Activated CD8-positive, alpha-beta memory T cell treated with anti-CD3 and anti-CD28 coated beads, Interleukin-2, amount 10 ng/mL, durations not matched to agents 7 days and 5 days (primary cell): ENCODE measurements at regions not wholly inside any gene's neighbourhood (a gene's known extent, or its start where the extent isn't known, plus 50 kb on each side); places are given as distances from the start of the nearest gene placed in this dataset.
A peak's percentile ranks its signal among the peaks of the same experiment; 100 is the strongest.
"Not testable (repeated sequence)": the region's sequence is repeated elsewhere in the genome, so short reads cannot be mapped to it uniquely, and the experiment has no call there.

Experiments
- ATAC-seq: fragments of 150-1000 bp; cut with Tn5 transposase; one replicate; pipeline ENCODE4 v1.10.0; 2021; ENCODE audit warnings: moderate library complexity
- CTCF ChIA-PET: fragments of 350-600 bp; sonication (Branson Sonifier 250); formaldehyde crosslinking; loops from one replicate; lab custom pipeline; 2021; ENCODE audit warnings: antibody characterized with exemption; lab: Charles Lee
- DNase-seq: peaks from one replicate; pipeline ENCODE4 v3.0.0-alpha.2; 2020
- H3K27ac Mint-ChIP-seq: one replicate; pipeline ENCODE4 v1.8.0; 2021; ENCODE audit warnings: mild to moderate bottlenecking, mixed read lengths
- H3K27me3 Mint-ChIP-seq: one replicate; pipeline ENCODE4 v1.8.0; 2021; ENCODE audit warnings: mixed read lengths
- H3K36me3 Mint-ChIP-seq: one replicate; pipeline ENCODE4 v1.8.0; 2021; ENCODE audit warnings: mild to moderate bottlenecking, mixed read lengths
- H3K4me1 Mint-ChIP-seq: one replicate; pipeline ENCODE4 v1.8.0; 2021; ENCODE audit warnings: mixed read lengths
- H3K4me3 Mint-ChIP-seq: one replicate; pipeline ENCODE4 v1.8.0; 2021; ENCODE audit warnings: mild to moderate bottlenecking, moderate library complexity, mixed read lengths
- H3K9me3 Mint-ChIP-seq: one replicate; pipeline ENCODE4 v1.8.0; 2022; ENCODE audit warnings: low read depth, mixed read lengths

GRCh38 chr7:12491526-12491925, 79.0 kb upstream of the SCIN start:
- ATAC-seq = no peak
- Mint-ChIP-seq H3K4me3 (no peak overlapping the region), H3K9me3 (no peaks in the 10 kb centered on the region)

DNA sequence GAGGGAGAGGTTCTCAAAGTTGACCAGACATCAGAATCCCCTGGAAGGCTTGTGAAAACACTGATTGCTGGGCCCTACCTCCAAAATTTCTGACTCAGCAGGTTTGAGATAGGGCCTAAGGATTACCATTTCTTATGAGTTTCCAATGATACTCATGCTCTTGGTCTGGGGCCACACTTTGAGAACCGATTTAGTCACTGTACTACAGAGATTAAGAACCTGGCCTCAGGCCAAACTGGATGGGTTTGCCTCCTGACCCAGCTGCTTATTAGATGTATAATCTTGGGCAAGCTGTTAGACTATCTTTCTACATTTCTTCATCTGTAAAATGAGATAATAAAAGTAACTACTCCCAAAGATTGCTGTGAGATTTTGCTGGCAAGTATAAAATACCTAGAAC, 77.1 kb upstream of the SCIN start:
- CTCF ChIA-PET = no interaction called here
- H3K4me1 Mint-ChIP-seq = no peaks in the 10 kb centered on the region
- H3K27me3 Mint-ChIP-seq = peaks cover 5% of the 10 kb centered on the region
- H3K27ac Mint-ChIP-seq = no peak overlapping the region
- H3K4me3 Mint-ChIP-seq = no peak overlapping the region
- DNase-seq (no peak), ATAC-seq (no peak)
- no peaks in the 10 kb centered on the region for H3K36me3 Mint-ChIP-seq
- H3K9me3 Mint-ChIP-seq = no peaks in the 10 kb centered on the region

More at GRCh38 chr7:12491526-12491925, 79.0 kb upstream of the SCIN start:
- DNase-seq = no peak
- CTCF ChIA-PET = interaction anchor here (1.0 to 2.3 kb wide), 3 partner anchors 29 to 58 kb away, joined by 3 to 34 read pairs (median 13); no protein-coding TSS in a partner anchor
- no peaks in the 10 kb centered on the region for H3K4me1 Mint-ChIP-seq
- H3K27ac Mint-ChIP-seq = no peak overlapping the region
- peaks cover 12% of the 10 kb centered on the region for H3K27me3 Mint-ChIP-seq
- no peaks in the 10 kb centered on the region for H3K36me3 Mint-ChIP-seq

GRCh38 chr7:12493863-12494686, 76.4 kb upstream of the SCIN start:
- no peak overlapping the region for H3K4me3 Mint-ChIP-seq
- DNase-seq (no peak), ATAC-seq (no peak)
- H3K9me3 Mint-ChIP-seq = no peaks in the 10 kb centered on the region
- CTCF ChIA-PET = interaction anchor here (1.8 kb wide), 1 partner anchor 31 kb away, joined by 5 read pairs; no protein-coding TSS in a partner anchor
- peaks cover 5% of the 10 kb centered on the region for H3K27me3 Mint-ChIP-seq
- H3K27ac Mint-ChIP-seq = no peak overlapping the region
- no peaks in the 10 kb centered on the region for H3K36me3 Mint-ChIP-seq
- H3K4me1 Mint-ChIP-seq = no peaks in the 10 kb centered on the region

DNA sequence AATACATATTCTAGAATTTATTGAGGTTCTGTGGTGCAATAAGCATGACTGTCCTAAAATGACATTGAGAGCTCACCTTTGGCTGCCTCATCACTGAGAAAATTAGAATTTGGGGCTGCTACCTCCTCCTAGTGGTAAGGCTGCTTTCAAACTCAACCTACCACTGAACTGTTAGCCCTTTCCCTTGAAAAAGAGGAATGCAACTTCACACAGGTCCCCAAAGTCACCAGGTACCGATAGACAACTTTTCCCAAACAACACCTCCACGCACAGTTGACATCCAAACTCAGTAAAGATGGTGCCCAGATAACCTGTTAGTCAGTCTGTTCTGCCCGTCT, 75.9 kb upstream of the SCIN start:
- CTCF ChIA-PET = interaction anchor here (1.8 kb wide), 1 partner anchor 32 kb away, joined by 5 read pairs; no protein-coding TSS in a partner anchor
- no peak overlapping the region for H3K27ac Mint-ChIP-seq
- DNase-seq = no peak
- peaks cover 5% of the 10 kb centered on the region for H3K27me3 Mint-ChIP-seq
- H3K9me3 Mint-ChIP-seq = no peaks in the 10 kb centered on the region
- H3K36me3 Mint-ChIP-seq = no peaks in the 10 kb centered on the region
- no peak overlapping the region for H3K4me3 Mint-ChIP-seq
- H3K4me1 Mint-ChIP-seq = no peaks in the 10 kb centered on the region
- no peak for ATAC-seq

- CTCF ChIA-PET, H3K27ac Mint-ChIP-seq, ATAC-seq, H3K4me3 Mint-ChIP-seq, H3K4me1 Mint-ChIP-seq, H3K9me3 Mint-ChIP-seq, H3K27me3 Mint-ChIP-seq, H3K36me3 Mint-ChIP-seq, DNase-seq: not testable (repeated sequence)
Measured at GRCh38 chr7:12496901-12497674, 73.4 kb upstream of the SCIN start.

DNA sequence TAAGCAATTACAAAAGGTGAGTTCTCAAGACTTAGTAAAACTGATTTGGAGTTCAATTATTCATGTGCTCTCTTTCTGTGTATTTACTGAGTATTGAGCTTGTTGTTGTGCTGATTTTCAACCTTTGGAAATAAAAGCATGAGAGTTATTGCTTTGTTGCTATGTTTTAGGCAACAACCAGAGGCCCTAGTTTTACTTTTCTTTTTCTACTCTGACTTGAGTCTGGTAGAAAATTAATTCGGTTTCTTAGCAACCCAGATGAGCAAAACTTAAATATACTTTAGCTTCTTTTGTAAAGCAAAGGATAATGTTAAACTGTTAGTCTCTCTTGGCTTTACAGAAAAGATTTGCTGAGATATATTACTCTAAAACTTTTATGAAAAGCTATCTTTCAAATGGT, 66.4 kb upstream of the SCIN start:
- Mint-ChIP-seq H3K36me3 (no peaks in the 10 kb centered on the region), H3K27ac (no peak overlapping the region), H3K4me1 (no peaks in the 10 kb centered on the region), H3K4me3 (no peak overlapping the region), H3K27me3 (no peaks in the 10 kb centered on the region), H3K9me3 (no peaks in the 10 kb centered on the region)
- CTCF ChIA-PET = no interaction called here
- ATAC-seq (no peak), DNase-seq (no peak)

DNA sequence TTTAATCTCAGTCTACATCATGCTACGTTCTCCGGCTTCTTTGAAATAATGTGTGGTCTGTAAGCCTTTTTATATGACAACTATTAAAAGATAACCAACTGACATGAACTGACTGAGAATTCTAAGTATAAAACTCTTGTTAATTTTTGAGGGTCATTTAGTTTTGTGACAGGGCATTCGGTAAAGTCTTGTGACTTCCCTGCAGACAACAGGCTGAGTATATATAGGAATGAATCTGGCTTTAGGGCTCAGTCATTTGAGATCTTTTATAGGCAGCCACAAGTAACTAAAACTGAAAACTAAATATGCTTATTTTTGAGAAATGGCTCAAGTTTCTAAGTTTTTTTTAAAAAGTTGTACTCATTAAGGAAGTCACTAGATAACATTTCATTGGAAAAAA, 62.5 kb upstream of the SCIN start:
- DNase-seq = no peak
- CTCF ChIA-PET = no interaction called here

DNA sequence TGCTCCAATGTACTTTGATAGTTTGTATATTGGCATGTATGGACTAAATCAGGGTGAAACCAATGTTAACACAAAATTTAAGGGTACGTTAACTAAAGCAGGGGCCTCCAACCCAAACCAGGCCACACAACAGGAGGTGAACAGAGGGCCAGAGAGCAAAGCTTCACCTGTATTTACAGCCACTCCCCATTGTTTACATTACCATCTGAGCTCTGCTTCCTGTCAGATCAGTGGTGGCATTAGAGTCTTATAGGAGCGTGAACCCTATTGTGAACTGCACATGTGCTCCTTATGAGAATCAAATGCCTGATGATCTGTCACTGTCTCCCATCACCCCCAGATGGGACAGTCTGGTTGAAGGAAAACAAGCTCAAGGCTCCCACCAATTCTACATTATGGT, 62.0 kb upstream of the SCIN start:
- H3K4me1 Mint-ChIP-seq = no peaks in the 10 kb centered on the region
- ATAC-seq (no peak), DNase-seq (no peak)
- peaks cover 11% of the 10 kb centered on the region for H3K27me3 Mint-ChIP-seq
- no peak overlapping the region for H3K27ac Mint-ChIP-seq
- H3K36me3 Mint-ChIP-seq = no peaks in the 10 kb centered on the region
- no peak overlapping the region for H3K4me3 Mint-ChIP-seq
- no peaks in the 10 kb centered on the region for H3K9me3 Mint-ChIP-seq
- CTCF ChIA-PET = no interaction called here

More for the DNA sequence above, 62.5 kb upstream of the SCIN start:
- H3K27me3 Mint-ChIP-seq = peaks cover 11% of the 10 kb centered on the region
- no peak for ATAC-seq
- H3K4me3 Mint-ChIP-seq = no peak overlapping the region
- H3K36me3 Mint-ChIP-seq = no peaks in the 10 kb centered on the region
- no peak overlapping the region for H3K27ac Mint-ChIP-seq
- H3K4me1 Mint-ChIP-seq = no peaks in the 10 kb centered on the region
- H3K9me3 Mint-ChIP-seq = no peaks in the 10 kb centered on the region

DNA sequence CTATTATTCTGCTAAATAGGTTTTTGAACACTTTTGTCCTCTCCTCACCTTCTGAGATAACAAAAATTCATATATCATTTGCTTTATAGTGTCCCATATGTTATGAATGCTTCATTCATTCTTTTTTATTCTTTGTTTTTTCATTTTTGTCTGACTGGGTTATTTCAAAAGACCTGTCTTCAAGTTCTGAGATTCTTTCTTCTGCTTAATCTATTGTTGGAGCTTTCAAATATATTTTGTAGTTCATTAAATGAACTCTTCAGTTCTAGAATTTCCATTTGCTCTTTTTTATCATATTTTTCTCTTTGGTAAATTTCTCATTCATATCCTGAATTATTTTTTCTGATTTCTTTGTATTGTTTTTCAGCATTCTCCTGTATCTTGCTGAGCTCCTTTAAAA, 53.1 kb upstream of the SCIN start:
- Mint-ChIP-seq H3K4me1 (no peaks in the 10 kb centered on the region), H3K27ac (no peak overlapping the region), H3K27me3 (peaks cover 11% of the 10 kb centered on the region), H3K36me3 (no peaks in the 10 kb centered on the region), H3K9me3 (no peaks in the 10 kb centered on the region), H3K4me3 (no peak overlapping the region)
- no peak for ATAC-seq
- no peak for DNase-seq
- CTCF ChIA-PET = no interaction called here

- no peak overlapping the region for H3K4me3 Mint-ChIP-seq
- no peaks in the 10 kb centered on the region for H3K9me3 Mint-ChIP-seq
- DNase-seq (no peak), ATAC-seq (peak; percentile 30)
- H3K4me1 Mint-ChIP-seq = no peaks in the 10 kb centered on the region
- H3K27me3 Mint-ChIP-seq = peaks cover 14% of the 10 kb centered on the region
- CTCF ChIA-PET = no interaction called here
- no peak overlapping the region for H3K27ac Mint-ChIP-seq
- no peaks in the 10 kb centered on the region for H3K36me3 Mint-ChIP-seq
Measured at GRCh38 chr7:12518920-12519681, 51.4 kb upstream of the SCIN start.

DNA sequence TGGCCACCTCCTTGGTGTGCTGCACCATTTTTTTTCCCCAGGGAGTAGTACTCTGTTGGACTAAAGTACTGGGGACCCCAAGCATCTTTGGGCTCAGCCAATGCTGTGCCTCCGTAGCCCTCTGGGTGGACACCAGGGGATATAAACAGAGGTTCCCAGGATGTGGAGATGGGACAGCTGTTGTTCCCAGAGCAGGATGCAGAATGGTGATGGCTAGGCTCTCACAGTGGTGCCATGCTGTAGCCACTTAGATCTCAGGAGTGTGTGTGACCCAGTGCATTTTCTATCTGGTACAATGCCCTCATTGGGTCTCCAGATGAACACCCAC, 50.9 kb upstream of the SCIN start:
- Mint-ChIP-seq H3K9me3 (no peaks in the 10 kb centered on the region), H3K27ac (no peak overlapping the region), H3K4me1 (no peaks in the 10 kb centered on the region), H3K27me3 (peaks cover 14% of the 10 kb centered on the region), H3K4me3 (no peak overlapping the region), H3K36me3 (no peaks in the 10 kb centered on the region)
- ATAC-seq (no peak), DNase-seq (no peak)
- CTCF ChIA-PET = no interaction called here
